Hematopoietic multipotent progenitor cell (in vitro differentiated cells): ENCODE measurements at regions not wholly inside any gene's neighbourhood (a gene's known extent, or its start where the extent isn't known, plus 50 kb on each side); places are given as distances from the start of the nearest gene placed in this dataset.
"Not testable (repeated sequence)": the region's sequence is repeated elsewhere in the genome, so short reads cannot be mapped to it uniquely, and the experiment has no call there.

ENCODE experiments used
- DNase-seq, 3 donors: peaks; one replicate each; pipeline ENCODE4 v3.0.0-alpha.2; 2011 to 2015; ENCODE audit warnings: low read depth in 2 of 3, low spot score in 2 of 3

GRCh38 chr16:35102780-35103403 is 1643.5 kb downstream of the TP53TG3F start:
- DNase-seq = no peak

DNA sequence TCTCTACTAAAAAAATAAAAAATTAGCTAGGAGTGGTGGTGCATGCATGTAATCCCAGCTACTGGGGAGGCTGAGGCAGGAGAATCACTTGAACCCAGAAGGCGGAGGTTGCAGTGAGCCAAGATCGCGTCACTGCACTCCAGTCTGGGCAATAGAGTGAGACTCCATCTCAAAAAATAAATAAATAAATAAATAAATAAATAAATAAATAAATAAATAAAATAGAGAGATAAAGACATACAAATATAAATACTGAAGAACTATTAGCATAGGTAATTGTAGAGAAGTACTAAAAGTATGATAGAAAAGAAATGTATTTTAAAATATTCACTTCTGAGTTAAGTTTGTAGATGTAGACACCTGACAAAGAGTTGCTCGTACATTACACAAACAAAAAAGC is 1652.4 kb downstream of the TP53TG3F start:
- not testable (repeated sequence) for DNase-seq

- no peak for DNase-seq
Measured at GRCh38 chr16:35131429-35131828, 1672.0 kb downstream of the TP53TG3F start.

DNA sequence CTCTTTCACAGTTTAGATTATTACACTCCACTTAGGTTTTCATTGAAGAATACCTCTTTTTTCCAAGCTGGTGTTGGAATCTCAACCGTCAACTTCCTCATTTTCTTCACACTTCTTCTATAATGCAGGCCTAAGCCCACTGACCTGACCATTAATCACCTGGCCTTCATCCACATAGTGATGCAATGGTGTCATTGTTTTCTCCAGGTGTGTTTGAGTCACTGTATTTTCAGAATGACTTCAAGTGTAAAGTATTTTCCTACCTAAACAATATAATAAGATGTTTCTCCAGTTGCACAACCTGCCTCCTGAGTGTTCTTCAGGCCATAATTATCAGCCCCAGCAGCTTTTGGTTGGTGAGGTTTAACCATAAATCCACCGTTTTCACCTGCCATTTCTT is 1675.1 kb downstream of the TP53TG3F start:
- DNase-seq = no peak

- DNase-seq = no peak
Measured at GRCh38 chr16:35140293-35140986, 1681.0 kb downstream of the TP53TG3F start.

DNA sequence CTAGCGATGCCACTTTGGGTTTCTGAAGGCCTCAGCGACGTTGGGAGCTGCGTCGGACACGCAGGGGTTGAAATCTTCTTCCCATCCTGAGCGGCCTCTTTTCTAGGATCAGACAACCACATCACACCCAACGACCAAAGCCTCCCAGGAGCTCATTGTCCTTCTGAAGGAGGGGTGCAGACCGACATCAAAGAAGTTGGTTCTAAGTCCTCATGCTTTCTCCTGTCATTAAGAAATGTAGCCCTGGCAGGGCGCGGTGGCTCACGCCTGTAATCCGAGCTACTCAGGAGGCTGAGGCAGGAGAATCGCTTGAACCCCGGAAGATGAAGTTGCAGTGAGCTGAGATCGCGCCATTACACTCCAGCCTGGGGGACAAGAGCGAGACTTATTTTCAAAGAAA is 1681.9 kb downstream of the TP53TG3F start:
- no peak for DNase-seq

GRCh38 chr16:35142147-35142808 is 1682.9 kb downstream of the TP53TG3F start:
- no peak for DNase-seq

GRCh38 chr16:35142809-35143192 is 1683.4 kb downstream of the TP53TG3F start:
- DNase-seq = no peak

- no peak for DNase-seq
Measured at GRCh38 chr16:35144212-35144932, 1685.0 kb downstream of the TP53TG3F start.

DNA sequence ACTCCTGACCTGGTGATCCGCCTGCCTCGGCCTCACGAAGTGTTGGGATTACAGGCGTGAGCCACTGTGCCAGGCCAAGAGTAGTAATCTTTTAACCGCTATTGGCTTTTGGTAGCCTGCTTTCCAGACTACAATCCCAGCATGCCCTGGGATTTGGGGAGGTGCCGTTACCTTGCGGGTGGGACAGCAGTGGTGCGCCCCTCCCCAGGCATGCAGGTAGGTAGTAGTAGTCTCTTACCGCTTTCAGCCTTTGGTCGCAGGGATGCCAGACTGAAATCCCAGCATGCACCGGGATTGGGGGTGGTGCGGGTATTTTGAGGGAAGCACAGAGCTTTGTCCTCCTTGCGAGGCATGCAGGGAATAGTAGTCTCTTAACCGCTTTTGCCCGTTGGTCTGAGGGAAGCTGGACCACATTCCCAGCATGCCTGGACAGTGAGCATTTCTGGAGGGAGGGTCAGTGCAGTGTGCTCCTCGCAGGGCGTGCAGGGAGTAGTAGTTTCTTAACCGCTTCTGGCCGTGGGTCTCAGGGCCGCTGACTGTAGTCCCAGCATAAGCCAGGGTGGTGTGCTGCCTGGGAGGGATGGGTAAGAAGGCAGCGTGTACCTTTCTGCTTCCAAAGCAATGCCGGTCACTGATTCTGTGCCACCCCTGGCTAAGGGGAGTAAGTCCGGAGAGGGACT is 1686.8 kb downstream of the TP53TG3F start:
- no peak for DNase-seq

DNA sequence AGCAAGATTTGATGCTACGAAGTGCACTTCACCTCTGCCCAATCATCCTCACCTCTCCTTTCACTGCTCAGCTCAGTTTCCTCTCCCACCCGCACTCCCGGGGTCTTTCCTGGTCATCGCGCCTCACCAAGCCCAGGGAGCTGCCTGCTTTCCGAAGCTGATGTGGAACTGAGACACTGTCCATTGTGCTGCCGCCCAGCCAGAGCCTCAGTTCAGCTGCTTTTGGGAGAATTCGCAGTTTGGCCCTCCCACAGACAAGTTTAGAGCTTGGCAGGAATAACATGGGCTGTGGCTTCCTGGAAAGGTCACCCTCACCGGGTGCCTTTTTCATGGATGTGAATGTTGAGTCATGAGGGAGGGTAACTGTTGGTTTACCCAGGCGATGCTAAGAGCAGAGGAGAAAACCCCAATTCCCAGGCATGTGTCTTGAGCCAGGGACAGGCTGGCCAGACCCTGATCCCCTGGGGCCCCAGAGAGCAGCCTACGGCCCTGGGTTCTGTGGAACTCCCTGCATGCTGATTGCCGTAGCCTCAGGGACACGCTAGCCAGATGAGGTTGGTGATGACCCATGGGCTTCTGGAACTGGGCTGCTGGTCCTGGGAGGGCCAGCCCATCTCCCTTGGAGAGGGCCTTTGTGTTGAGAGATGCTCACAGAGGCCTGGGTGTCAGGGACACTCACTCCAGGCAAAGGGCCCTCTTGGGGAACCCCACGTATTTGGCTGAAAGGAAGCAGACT is 1687.5 kb downstream of the TP53TG3F start:
- DNase-seq = no peak

DNA sequence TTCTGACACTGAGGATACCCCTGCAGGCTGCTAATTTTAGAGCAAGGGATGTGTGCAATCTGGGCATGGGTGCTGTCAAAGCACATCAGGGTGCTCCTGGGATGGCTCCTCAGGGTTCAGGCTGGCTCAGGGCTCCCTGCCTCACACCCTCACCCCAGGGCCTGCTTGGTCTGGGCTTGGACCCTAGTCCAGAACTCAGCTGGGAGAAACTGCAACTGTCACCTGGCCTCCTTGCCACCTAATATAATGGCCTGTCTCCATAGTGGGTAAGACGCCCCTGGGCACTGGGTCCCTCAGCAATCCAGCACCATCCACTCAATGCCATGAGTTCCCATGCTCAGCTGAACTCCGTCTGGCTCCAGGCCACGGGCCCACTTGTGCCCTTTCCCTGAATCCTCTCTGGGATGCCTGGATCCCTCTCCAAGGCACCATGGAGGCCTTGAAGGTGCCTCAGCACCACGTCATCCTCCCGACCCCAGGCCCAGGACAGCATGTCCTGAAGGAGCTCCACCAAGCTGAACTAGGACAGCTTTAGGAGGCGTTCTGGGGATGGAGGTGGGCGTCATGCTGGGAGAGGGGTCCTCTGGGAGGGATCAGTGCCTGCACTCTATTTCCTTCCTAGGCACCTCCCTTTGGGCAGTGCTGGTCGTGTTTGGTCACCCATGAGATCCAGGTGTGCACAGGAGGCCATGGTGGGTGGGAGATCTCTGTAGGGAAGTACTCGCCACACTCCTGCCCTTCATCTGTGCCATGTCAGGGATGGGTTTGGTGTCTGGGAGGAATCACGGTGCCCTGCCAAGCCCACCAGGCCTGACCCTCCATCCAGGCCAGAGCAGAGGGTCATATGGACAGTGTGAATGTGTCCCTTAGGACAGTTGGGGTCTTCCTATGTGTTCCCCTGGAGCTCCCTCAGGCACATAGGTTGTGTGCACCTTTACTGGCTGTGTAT is 1688.4 kb downstream of the TP53TG3F start:
- no peak for DNase-seq

DNA sequence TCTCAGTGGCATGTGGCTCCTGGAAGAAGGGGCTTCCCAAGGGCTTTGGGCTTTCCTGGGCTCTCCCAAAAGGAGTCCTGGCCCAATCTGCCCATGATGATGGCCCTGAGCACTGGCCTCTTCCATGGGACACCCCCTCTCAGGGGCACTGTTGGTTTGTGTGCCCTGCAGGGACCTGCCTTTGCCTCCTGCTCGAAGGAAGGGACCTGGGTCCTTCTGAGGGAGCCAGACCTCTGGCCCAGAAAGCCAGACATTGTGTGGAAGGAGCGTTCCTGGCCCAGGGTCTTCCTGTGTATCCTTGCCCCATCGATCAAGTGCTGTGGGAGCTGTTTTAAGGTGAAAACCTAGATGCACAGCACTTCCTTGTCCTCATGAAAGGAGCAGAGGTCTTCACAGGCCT is 1689.3 kb downstream of the TP53TG3F start:
- no peak for DNase-seq

GRCh38 chr16:35149550-35149949 is 1690.1 kb downstream of the TP53TG3F start:
- DNase-seq = no peak

GRCh38 chr16:35150805-35151312 is 1691.4 kb downstream of the TP53TG3F start:
- DNase-seq = no peak

- no peak for DNase-seq
Measured at GRCh38 chr16:35152067-35152627, 1692.7 kb downstream of the TP53TG3F start.

DNA sequence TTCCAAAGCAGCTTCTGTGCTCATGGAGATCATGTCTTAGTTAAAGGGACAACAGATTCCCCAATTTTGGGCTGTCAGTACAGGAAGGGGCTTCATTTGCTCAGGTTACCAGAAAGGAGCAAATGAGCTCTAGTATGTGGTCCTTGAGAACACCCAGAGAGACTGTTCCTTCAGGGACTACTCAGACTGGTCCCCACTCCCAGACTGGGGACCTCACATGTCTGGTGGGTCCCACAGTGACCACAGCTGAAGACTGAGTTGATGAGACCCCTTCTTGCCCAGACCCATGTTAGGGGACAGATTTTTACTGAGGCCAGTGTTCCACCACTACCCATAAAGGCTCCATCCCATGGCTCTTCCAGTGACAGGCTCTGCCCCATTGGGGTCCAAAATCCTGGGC is 1695.2 kb downstream of the TP53TG3F start:
- no peak for DNase-seq

DNA sequence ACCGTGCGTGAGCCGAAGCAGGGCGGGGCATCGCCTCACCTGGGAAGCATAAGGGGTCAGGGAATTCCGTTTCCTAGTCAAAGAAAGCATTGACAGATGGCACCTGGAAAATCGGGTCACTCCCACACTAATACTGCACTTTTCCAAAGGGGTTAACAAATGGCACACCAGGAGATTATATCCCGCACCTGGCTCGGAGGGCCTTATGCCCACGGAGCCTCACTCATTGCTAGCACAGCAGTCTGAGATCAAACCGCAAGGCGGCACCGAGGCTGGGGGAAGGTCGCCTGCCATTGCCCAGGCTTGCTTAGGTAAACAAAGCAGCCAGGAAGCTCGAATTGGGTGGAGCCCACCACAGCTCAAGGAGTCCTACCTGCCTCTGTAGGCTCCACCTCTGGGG is 1698.1 kb downstream of the TP53TG3F start:
- not testable (repeated sequence) for DNase-seq

DNA sequence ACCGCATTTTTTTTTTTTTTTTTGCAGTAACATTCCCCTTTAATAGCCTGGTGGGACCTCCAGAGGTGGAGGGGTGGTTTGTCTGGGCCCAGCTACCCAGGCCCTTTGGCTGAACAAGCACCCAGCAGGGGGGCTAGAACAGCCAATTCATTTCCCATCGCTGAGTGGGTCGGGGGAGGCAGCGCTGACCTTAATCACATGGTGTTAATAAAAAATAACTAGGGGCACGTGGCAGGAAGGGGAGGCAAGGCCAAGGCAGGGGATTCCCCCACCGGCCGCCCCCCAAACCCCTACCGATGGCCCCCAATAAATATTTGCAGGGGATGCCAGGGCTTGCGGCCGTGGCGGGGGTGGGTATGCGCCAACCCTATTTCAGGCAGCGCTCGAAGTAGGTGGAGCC is 1709.9 kb downstream of the TP53TG3F start:
- not testable (repeated sequence) for DNase-seq
